HCT116 (cell line): ENCODE measurements at regions not wholly inside any gene's neighbourhood (a gene's known extent, or its start where the extent isn't known, plus 50 kb on each side); places are given as distances from the start of the nearest gene placed in this dataset.

Experiments used
- ATAC-seq: fragments of 200-7000 bp; cut with Tn5 transposase; 2 replicates; pipeline ENCODE4 v1.9.1; 2020; ENCODE audit warnings: mild to moderate bottlenecking, moderate library complexity
- BruUV-seq: library from RNA; stranded (reverse); fragments of 400-500 nt; replicated peaks from 2 replicates; lab custom pipeline; 2021; lab: Mats Ljungman, UMichigan
- CTCF ChIA-PET: fragments of 300-600 bp; sonication (Branson Sonifier 250); formaldehyde crosslinking; loops from one replicate; lab custom pipeline; 2021; ENCODE audit warnings: antibody characterized with exemption; lab: Charles Lee
- POLR2A ChIA-PET: fragments of 300-600, 350-600 bp; sonication (Branson Sonifier 250); formaldehyde crosslinking; loops from one replicate; lab custom pipeline; 2021; ENCODE audit warnings: antibody characterized with exemption; lab: Charles Lee
- RAD21 ChIA-PET, 2 experiments: fragments of 300-600 bp; sonication (Branson Sonifier 250); formaldehyde crosslinking; loops; one replicate each; lab custom pipeline; 2023; ENCODE audit warnings: low total read pairs in 2 of 2; ENCODE audit not compliant: uncharacterized antibody in 2 of 2, unreplicated experiment in 2 of 2, low non-redundant PET in 1 of 2; lab: Charles Lee
- DNase-seq: peaks from one replicate; pipeline ENCODE4 v3.0.0-alpha.2; 2010; ENCODE audit warnings: low read depth, low spot score
- H2AFZ ChIP-seq: fragments of 200-600 bp; shearing (Covaris generic), sonication (generic); 2 replicates; pipeline ENCODE4 v1.6.1; 2017; ENCODE audit warnings: low read depth, mixed run types, mixed read lengths, antibody characterized with exemption, low read length; ENCODE audit not compliant: poor library complexity, severe bottlenecking
- H3K27ac ChIP-seq: 2 replicates; pipeline ENCODE4 v1.5.1; 2012; ENCODE audit warnings: low read depth, low read length
- H3K27me3 ChIP-seq: fragments of 200-600 bp; sonication (generic); 2 replicates; pipeline ENCODE4 v1.6.1; 2016; ENCODE audit warnings: mixed run types, low read length, mixed read lengths; ENCODE audit not compliant: insufficient read depth
- H3K36me3 ChIP-seq, 2 experiments: fragments of 200-500 bp in 1 of 2; fragments of 200-600 bp in 1 of 2; sonication (Bioruptor generic) in 1 of 2; sonication (generic) in 1 of 2; 2 replicates each; pipeline versions ENCODE4 v1.5.1 to v1.6.1; 2014 to 2016; ENCODE audit warnings: low read length in 2 of 2, inconsistent platforms in 1 of 2, mixed read lengths in 1 of 2, mixed run types in 1 of 2; ENCODE audit not compliant: insufficient read depth in 2 of 2, control insufficient read depth in 1 of 2
- H3K4me1 ChIP-seq, 2 experiments: fragments of 200-600 bp in 1 of 2; sonication (generic) in 1 of 2; 2 replicates each; pipeline versions ENCODE4 v1.5.1 to v1.6.1; 2012 to 2017; ENCODE audit warnings: low read length in 2 of 2, inconsistent platforms in 1 of 2, mild to moderate bottlenecking in 1 of 2, mixed read lengths in 1 of 2, mixed run types in 1 of 2, moderate library complexity in 1 of 2; ENCODE audit not compliant: insufficient read depth in 2 of 2, control insufficient read depth in 1 of 2
- H3K4me2 ChIP-seq: fragments of 200-600 bp; sonication (generic); 2 replicates; pipeline ENCODE4 v1.6.1; 2017; ENCODE audit warnings: mixed run types, low read length, mixed read lengths
- H3K4me3 ChIP-seq, 2 experiments: fragments of 200-600 bp in 1 of 2; sonication (generic) in 1 of 2; replicated peaks in 1 of 2; 2 replicates each; pipeline ENCODE4 v1.5.1; 2011 to 2016; ENCODE audit warnings: low read length in 2 of 2, control low read depth in 1 of 2, low read depth in 1 of 2, mild to moderate bottlenecking in 1 of 2, mixed read lengths in 1 of 2, mixed run types in 1 of 2
- H3K79me2 ChIP-seq: fragments of 200-600 bp; sonication (generic); 2 replicates; pipeline ENCODE4 v1.6.1; 2017; ENCODE audit warnings: mild to moderate bottlenecking, mixed run types, low read length, moderate library complexity, mixed read lengths; ENCODE audit not compliant: insufficient read depth
- H3K9ac ChIP-seq: fragments of 200-600 bp; sonication (generic); 2 replicates; pipeline ENCODE4 v1.6.1; 2016; ENCODE audit warnings: low read length, mixed read lengths
- H3K9me2 ChIP-seq: fragments of 200-600 bp; sonication (generic), shearing (Covaris generic); 2 replicates; pipeline ENCODE4 v1.6.1; 2017; ENCODE audit warnings: mixed run types, mild to moderate bottlenecking, moderate library complexity; ENCODE audit not compliant: insufficient read depth
- H3K9me3 ChIP-seq, 2 experiments: fragments of 200-500 bp in 1 of 2; fragments of 200-600 bp in 1 of 2; sonication (Bioruptor generic) in 1 of 2; sonication (generic) in 1 of 2; 2 replicates each; pipeline ENCODE4 v1.6.1; 2014 to 2017; ENCODE audit warnings: low read length in 2 of 2, mixed read lengths in 2 of 2, inconsistent platforms in 1 of 2, low read depth in 1 of 2, mild to moderate bottlenecking in 1 of 2, mixed run types in 1 of 2, moderate library complexity in 1 of 2; ENCODE audit not compliant: control insufficient read depth in 1 of 2, insufficient read depth in 1 of 2
- H4K20me1 ChIP-seq: fragments of 200-600 bp; sonication (generic), shearing (Covaris generic); 2 replicates; pipeline ENCODE4 v1.6.1; 2017; ENCODE audit warnings: mixed run types, mild to moderate bottlenecking, moderate library complexity; ENCODE audit not compliant: insufficient read depth
- CEBPB ChIP-seq: IDR thresholded peaks from 2 replicates; pipeline ENCODE4 v1.6.1; 2012; ENCODE audit warnings: low read depth
- EZH2 ChIP-seq: fragments of 200-600 bp; sonication (generic); IDR thresholded peaks from 2 replicates; pipeline ENCODE4 v1.6.1; 2017; ENCODE audit warnings: antibody characterized with exemption, mixed run types
- EZH2phosphoT487 ChIP-seq: fragments of 200-600 bp; IDR thresholded peaks from 2 replicates; pipeline ENCODE4 v1.6.1; 2018; ENCODE audit warnings: antibody characterized with exemption, borderline replicate concordance
- POLR2A ChIP-seq: IDR thresholded peaks from 2 replicates; pipeline ENCODE4 v1.7.0; 2011; ENCODE audit warnings: borderline replicate concordance; ENCODE audit not compliant: insufficient read depth, insufficient read length; ENCODE audit errors: extremely low read depth
- POLR2AphosphoS5 ChIP-seq: IDR thresholded peaks from 2 replicates; pipeline ENCODE4 v1.6.1; 2011; ENCODE audit warnings: mild to moderate bottlenecking, low read depth, low read length, moderate library complexity
- RAD21 ChIP-seq: IDR thresholded peaks from 2 replicates; pipeline ENCODE4 v1.6.1; 2012; ENCODE audit warnings: low read depth, mild to moderate bottlenecking
- SIN3A ChIP-seq: IDR thresholded peaks from 2 replicates; pipeline ENCODE4 v1.6.1; 2012; ENCODE audit warnings: low read depth
- SP1 ChIP-seq: IDR thresholded peaks from 2 replicates; pipeline ENCODE4 v1.6.1; 2012; ENCODE audit warnings: low read depth
- SRF ChIP-seq: IDR thresholded peaks from 2 replicates; pipeline ENCODE4 v1.6.1; 2012; ENCODE audit warnings: low read depth
- YY1 ChIP-seq: IDR thresholded peaks from 2 replicates; pipeline ENCODE4 v1.6.1; 2011; ENCODE audit warnings: low read length, low read depth, moderate library complexity, mild to moderate bottlenecking; ENCODE audit not compliant: insufficient replicate concordance; ENCODE audit errors: extremely low read depth
- ZFX ChIP-seq: fragments of 450-650 bp; IDR thresholded peaks from 2 replicates; pipeline ENCODE4 v1.6.1; 2017
- ZNF274 ChIP-seq: fragments of 200-500 bp; sonication (Bioruptor generic); IDR thresholded peaks from 2 replicates; pipeline ENCODE4 v1.6.1; 2014; ENCODE audit warnings: mild to moderate bottlenecking, low read depth, low read length, inconsistent platforms
- intact Hi-C: fragments of 100-400 bp; cut with micrococcal nuclease; formaldehyde crosslinking; loops from 2 replicates; pipeline ENCODE4 v1.10.0; 2022
- TF ChIP-seq, protein P1 (sequence below): IDR thresholded peaks from 2 replicates; pipeline ENCODE4 v1.6.1; 2012
- TF ChIP-seq, protein P2 (sequence below): IDR thresholded peaks from 2 replicates; pipeline ENCODE4 v1.6.1; 2012; ENCODE audit warnings: low read depth
- TF ChIP-seq, protein P3 (sequence below): IDR thresholded peaks from 2 replicates; pipeline ENCODE4 v1.6.1; 2012
- TF ChIP-seq, protein P4 (sequence below): IDR thresholded peaks from 2 replicates; pipeline ENCODE4 v1.6.1; 2011; ENCODE audit warnings: mild to moderate bottlenecking, low read length, moderate library complexity; ENCODE audit not compliant: insufficient replicate concordance; ENCODE audit errors: extremely low read depth

DNA sequence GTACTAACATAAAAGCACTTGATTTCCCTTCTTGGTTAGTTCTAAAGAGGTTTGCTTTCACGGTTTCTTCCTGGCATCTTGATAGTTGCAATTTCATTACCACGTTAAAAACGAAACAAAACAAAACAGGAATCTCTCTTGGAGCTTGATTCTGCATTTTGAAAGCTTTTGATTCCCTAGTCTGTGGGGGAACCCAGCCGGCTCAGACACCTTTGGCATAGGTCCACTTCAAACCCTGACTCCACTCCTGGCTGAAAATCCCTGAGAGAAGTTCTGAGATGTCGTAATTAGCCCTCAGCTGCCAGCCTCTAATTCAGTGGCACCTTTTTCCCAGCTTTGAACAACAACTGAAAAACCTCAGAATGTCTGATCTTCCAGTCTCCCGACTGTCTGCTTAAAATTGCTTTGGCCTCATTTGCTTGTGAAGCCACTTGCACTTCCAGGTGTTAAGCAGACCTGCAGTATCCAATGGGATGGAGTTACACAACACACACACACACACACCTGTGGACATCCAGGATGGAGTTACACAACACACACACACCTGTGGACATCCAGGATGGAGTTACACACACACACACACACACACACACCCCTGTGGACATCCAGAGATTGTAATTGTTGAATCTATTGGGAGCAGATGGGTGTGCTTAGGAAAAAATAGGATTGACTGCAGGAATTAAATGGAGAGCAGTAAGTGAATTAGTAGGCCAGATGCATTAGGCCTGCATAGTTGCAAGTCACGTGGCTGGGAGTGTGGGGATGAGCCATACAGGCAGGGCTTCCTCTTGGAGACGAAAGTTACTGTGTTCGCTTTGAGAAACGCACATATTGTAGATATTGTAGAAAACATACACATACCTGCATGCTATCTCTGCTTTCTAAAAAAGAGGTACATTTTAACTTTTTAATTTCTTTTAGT is 285.6 kb upstream of the FMN2 start:
- Histone ChIP-seq H2AFZ (no peak overlapping the region), H3K36me3 (no peaks in the 10 kb centered on the region), H3K27ac (no peak overlapping the region), H3K79me2 (no peaks in the 10 kb centered on the region), H4K20me1 (no peaks in the 10 kb centered on the region), H3K4me3 (no peak overlapping the region), H3K9me3 (peaks cover 5 to 17% of the 10 kb centered on the region in 2 experiments; a peak in 2 of 4 replicates), H3K9me2 (no peaks in the 10 kb centered on the region), H3K9ac (no peak overlapping the region), H3K4me1 (no peaks in the 10 kb centered on the region), H3K4me2 (no peak overlapping the region), H3K27me3 (no peaks in the 10 kb centered on the region)
- ChIA-PET CTCF (no interaction called here), RAD21 (no interaction called here), POLR2A (no interaction called here)
- BruUV-seq: no TSS peak
- TF ChIP-seq, protein P1, sequence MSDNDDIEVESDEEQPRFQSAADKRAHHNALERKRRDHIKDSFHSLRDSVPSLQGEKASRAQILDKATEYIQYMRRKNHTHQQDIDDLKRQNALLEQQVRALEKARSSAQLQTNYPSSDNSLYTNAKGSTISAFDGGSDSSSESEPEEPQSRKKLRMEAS: no peak
- TF ChIP-seq EZH2 (no peak), ZFX (no peak), CEBPB (no peak), POLR2A (no peak), POLR2AphosphoS5 (no peak), SRF (no peak), RAD21 (no peak), SP1 (no peak), YY1 (no peak), SIN3A (no peak), EZH2phosphoT487 (no peak), ZNF274 (no peak)
- TF ChIP-seq, protein P2, sequence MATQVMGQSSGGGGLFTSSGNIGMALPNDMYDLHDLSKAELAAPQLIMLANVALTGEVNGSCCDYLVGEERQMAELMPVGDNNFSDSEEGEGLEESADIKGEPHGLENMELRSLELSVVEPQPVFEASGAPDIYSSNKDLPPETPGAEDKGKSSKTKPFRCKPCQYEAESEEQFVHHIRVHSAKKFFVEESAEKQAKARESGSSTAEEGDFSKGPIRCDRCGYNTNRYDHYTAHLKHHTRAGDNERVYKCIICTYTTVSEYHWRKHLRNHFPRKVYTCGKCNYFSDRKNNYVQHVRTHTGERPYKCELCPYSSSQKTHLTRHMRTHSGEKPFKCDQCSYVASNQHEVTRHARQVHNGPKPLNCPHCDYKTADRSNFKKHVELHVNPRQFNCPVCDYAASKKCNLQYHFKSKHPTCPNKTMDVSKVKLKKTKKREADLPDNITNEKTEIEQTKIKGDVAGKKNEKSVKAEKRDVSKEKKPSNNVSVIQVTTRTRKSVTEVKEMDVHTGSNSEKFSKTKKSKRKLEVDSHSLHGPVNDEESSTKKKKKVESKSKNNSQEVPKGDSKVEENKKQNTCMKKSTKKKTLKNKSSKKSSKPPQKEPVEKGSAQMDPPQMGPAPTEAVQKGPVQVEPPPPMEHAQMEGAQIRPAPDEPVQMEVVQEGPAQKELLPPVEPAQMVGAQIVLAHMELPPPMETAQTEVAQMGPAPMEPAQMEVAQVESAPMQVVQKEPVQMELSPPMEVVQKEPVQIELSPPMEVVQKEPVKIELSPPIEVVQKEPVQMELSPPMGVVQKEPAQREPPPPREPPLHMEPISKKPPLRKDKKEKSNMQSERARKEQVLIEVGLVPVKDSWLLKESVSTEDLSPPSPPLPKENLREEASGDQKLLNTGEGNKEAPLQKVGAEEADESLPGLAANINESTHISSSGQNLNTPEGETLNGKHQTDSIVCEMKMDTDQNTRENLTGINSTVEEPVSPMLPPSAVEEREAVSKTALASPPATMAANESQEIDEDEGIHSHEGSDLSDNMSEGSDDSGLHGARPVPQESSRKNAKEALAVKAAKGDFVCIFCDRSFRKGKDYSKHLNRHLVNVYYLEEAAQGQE: no peak
- TF ChIP-seq, protein P3, sequence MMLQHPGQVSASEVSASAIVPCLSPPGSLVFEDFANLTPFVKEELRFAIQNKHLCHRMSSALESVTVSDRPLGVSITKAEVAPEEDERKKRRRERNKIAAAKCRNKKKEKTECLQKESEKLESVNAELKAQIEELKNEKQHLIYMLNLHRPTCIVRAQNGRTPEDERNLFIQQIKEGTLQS: no peak
- TF ChIP-seq, protein P4, sequence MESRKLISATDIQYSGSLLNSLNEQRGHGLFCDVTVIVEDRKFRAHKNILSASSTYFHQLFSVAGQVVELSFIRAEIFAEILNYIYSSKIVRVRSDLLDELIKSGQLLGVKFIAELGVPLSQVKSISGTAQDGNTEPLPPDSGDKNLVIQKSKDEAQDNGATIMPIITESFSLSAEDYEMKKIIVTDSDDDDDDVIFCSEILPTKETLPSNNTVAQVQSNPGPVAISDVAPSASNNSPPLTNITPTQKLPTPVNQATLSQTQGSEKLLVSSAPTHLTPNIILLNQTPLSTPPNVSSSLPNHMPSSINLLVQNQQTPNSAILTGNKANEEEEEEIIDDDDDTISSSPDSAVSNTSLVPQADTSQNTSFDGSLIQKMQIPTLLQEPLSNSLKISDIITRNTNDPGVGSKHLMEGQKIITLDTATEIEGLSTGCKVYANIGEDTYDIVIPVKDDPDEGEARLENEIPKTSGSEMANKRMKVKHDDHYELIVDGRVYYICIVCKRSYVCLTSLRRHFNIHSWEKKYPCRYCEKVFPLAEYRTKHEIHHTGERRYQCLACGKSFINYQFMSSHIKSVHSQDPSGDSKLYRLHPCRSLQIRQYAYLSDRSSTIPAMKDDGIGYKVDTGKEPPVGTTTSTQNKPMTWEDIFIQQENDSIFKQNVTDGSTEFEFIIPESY: no peak
- ATAC-seq: no peak
- no peak for DNase-seq
- intact Hi-C loops: no loop called here
